GM12878 (cell line): ENCODE measurements at regions not wholly inside any gene's neighbourhood (a gene's known extent, or its start where the extent isn't known, plus 50 kb on each side); places are given as distances from the start of the nearest gene placed in this dataset.

ENCODE experiments used
- ATAC-seq: fragments of 200-7000 bp; cut with Tn5 transposase; 3 replicates; pipeline ENCODE4 v1.9.1; 2020; ENCODE audit warnings: mild to moderate bottlenecking, moderate library complexity
- BruUV-seq: library from RNA; stranded (reverse); fragments of 400-500 nt; replicated peaks from 2 replicates; lab custom pipeline; 2021; lab: Mats Ljungman, UMichigan
- CTCF ChIA-PET: fragments of 300-600 bp; sonication (Branson Sonifier 250); formaldehyde crosslinking; extraction: SDS; loops from one replicate; lab custom pipeline; 2021; ENCODE audit warnings: inconsistent platforms; lab: Yijun Ruan, JAX
- POLR2A ChIA-PET: fragments of 350-600 bp; formaldehyde crosslinking; extraction: SDS; loops from one replicate; lab custom pipeline; 2021; ENCODE audit warnings: inconsistent platforms; lab: Charles Lee
- RAD21 ChIA-PET: fragments of 300-600 bp; sonication (Branson Sonifier 250); formaldehyde crosslinking; loops from one replicate; lab custom pipeline; 2023; ENCODE audit warnings: antibody characterized with exemption; ENCODE audit not compliant: unreplicated experiment; lab: Charles Lee
- SMC1A ChIA-PET: fragments of 300-600 bp; sonication (Branson Sonifier 250); formaldehyde crosslinking; loops from one replicate; lab custom pipeline; 2023; ENCODE audit not compliant: unreplicated experiment, uncharacterized antibody; lab: Charles Lee
- DNase-seq: peaks from one replicate; pipeline ENCODE4 v3.0.0-alpha.2; 2011; ENCODE audit warnings: low read depth, low spot score
- FAIRE-seq: peaks from 3 replicates; lab custom pipeline; 2011; peaks lifted over from hg19 to GRCh38; lab: Jason Lieb, UNC
- H2AFZ ChIP-seq: 2 replicates; pipeline ENCODE4 v1.6.0; 2011; ENCODE audit warnings: low read depth, low read length, control low read depth; ENCODE audit not compliant: control insufficient read depth
- H3K27ac ChIP-seq: 2 replicates; pipeline ENCODE4 v1.5.1; 2011; ENCODE audit warnings: control low read depth; ENCODE audit not compliant: control insufficient read depth, insufficient read depth
- H3K27me3 ChIP-seq, 2 experiments: replicated peaks in 1 of 2; 2 replicates each; pipeline versions ENCODE4 v1.6.0 to v1.6.1; 2011; ENCODE audit warnings: low read length in 1 of 2; ENCODE audit not compliant: control insufficient read depth in 2 of 2, insufficient read depth in 2 of 2
- H3K36me3 ChIP-seq, 2 experiments: 2 replicates each; pipeline ENCODE4 v1.5.1; 2011; ENCODE audit warnings: low read length in 1 of 2; ENCODE audit not compliant: control insufficient read depth in 2 of 2, insufficient read depth in 2 of 2
- H3K4me1 ChIP-seq: 2 replicates; pipeline ENCODE4 v1.6.1; 2011; ENCODE audit warnings: mild to moderate bottlenecking, low read length, moderate library complexity, mixed read lengths; ENCODE audit not compliant: control insufficient read depth, insufficient read depth
- H3K4me2 ChIP-seq: 2 replicates; pipeline ENCODE4 v1.6.0; 2011; ENCODE audit warnings: control low read depth; ENCODE audit not compliant: control insufficient read depth, insufficient read depth
- H3K4me3 ChIP-seq: fragments of 200-600 bp; sonication (generic); 2 replicates; pipeline ENCODE4 v1.5.1; 2016
- H3K79me2 ChIP-seq: 2 replicates; pipeline ENCODE4 v1.6.0; 2011; ENCODE audit warnings: low read length; ENCODE audit not compliant: control insufficient read depth, insufficient read depth
- H3K9ac ChIP-seq: 2 replicates; pipeline ENCODE4 v1.8.0; 2011; ENCODE audit warnings: low read length, control low read depth, mixed read lengths; ENCODE audit not compliant: control insufficient read depth, insufficient read depth
- H3K9me3 ChIP-seq: replicated peaks from 3 replicates; pipeline ENCODE4 v1.5.1; 2011; ENCODE audit warnings: mild to moderate bottlenecking, low read length; ENCODE audit not compliant: control insufficient read depth, insufficient read depth
- H4K20me1 ChIP-seq: 2 replicates; pipeline ENCODE4 v1.6.0; 2011; ENCODE audit not compliant: control insufficient read depth, insufficient read depth
- KLF5 ChIP-seq: fragments of 450-650 bp; IDR thresholded peaks from 2 replicates; pipeline ENCODE4 v1.6.1; 2014; ENCODE audit warnings: mild to moderate bottlenecking; ENCODE audit not compliant: partially characterized antibody
- POLR2AphosphoS2 ChIP-seq: IDR thresholded peaks from 2 replicates; pipeline ENCODE4 v1.6.1; 2011; ENCODE audit warnings: low read depth, mild to moderate bottlenecking, low read length, improper control_type of control experiment, moderate library complexity
- STAT1 ChIP-seq: fragments of 450-650 bp; conservative IDR thresholded peaks from 2 replicates; pipeline ENCODE4 v1.6.1; 2014; ENCODE audit warnings: antibody characterized with exemption, mild to moderate bottlenecking
- WGBS: methylation state at CpG from one replicate; pipeline ENCODE4 v1.1.6; 2016; ENCODE audit warnings: low lambda C conversion rate; ENCODE audit not compliant: insufficient replicate concordance, insufficient coverage; ENCODE audit errors: missing lambda C conversion rate; 5-methylcytosine and 5-hydroxymethylcytosine counted together
- in situ Hi-C: fragments of 300-500 bp; cut with MboI; formaldehyde crosslinking; loops from 9 replicates; pipeline ENCODE4 v1.14.3; 2018; ENCODE audit warnings: mixed read lengths
- intact Hi-C: fragments of 100-400 bp; cut with micrococcal nuclease; formaldehyde crosslinking; loops from one replicate; pipeline ENCODE4 v1.14.2; 2022; ENCODE audit not compliant: unreplicated experiment
- TF ChIP-seq, protein P1 (sequence below), 3 experiments: IDR thresholded peaks in 2 of 3; conservative IDR thresholded peaks in 1 of 3; 2 replicates each; pipeline ENCODE4 v1.5.1; 2011; ENCODE audit warnings: low read depth in 3 of 3, low read length in 3 of 3, mild to moderate bottlenecking in 3 of 3, control low read depth in 2 of 3, moderate library complexity in 2 of 3, inconsistent platforms in 1 of 3, mixed read lengths in 1 of 3; ENCODE audit not compliant: control insufficient read depth in 2 of 3, insufficient read depth in 1 of 3; ENCODE audit errors: extremely low read depth in 1 of 3
- TF ChIP-seq, protein P2 (sequence below): fragments of 450-650 bp; IDR thresholded peaks from 2 replicates; pipeline ENCODE4 v1.6.1; 2017; ENCODE audit warnings: mild to moderate bottlenecking, low read depth, inconsistent platforms; ENCODE audit not compliant: poor library complexity, severe bottlenecking

DNA sequence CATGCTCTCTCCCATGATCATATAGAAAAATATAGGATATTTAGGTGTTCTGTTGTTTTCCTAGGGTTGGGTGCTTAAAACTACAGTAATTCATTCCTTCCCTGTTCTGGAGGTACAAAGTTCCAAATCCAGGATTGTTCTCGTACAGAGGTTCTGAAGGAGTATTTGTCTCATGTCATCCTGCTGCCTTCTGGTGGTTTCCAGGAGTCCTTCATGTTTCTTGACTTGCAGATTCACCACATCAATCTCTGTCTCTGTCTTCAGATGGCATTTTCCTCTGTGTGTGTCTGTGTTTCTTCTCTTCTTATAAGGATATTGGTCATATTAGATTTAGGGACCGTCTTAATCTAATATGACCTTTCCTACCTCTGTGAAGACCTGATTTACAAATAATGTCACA lies 397.9 kb downstream of the NYAP2 start:
- intact Hi-C loops (no loop called here), in situ Hi-C loops (no loop called here)
- no peaks in the 10 kb centered on the region for H3K79me2 ChIP-seq
- BruUV-seq: no TSS peak
- no peak overlapping the region for H3K4me2 ChIP-seq
- H3K4me3 ChIP-seq: no peak overlapping the region
- no peak overlapping the region for H3K9ac ChIP-seq
- no peaks in the 10 kb centered on the region for H3K4me1 ChIP-seq
- DNase-seq (no peak), FAIRE-seq (no peak), ATAC-seq (no peak)
- no peaks in the 10 kb centered on the region for H3K9me3 ChIP-seq
- ChIA-PET RAD21 (no interaction called here), SMC1A (no interaction called here), CTCF (interaction anchor here (0.7 kb wide), 1 partner anchor 840 kb away, joined by 3 read pairs; no protein-coding TSS in a partner anchor), POLR2A (no interaction called here)
- WGBS: 0% methylated on average over 2 of the region's 2 CpGs
- no peaks in the 10 kb centered on the region for H4K20me1 ChIP-seq
- TF ChIP-seq, protein P1, sequence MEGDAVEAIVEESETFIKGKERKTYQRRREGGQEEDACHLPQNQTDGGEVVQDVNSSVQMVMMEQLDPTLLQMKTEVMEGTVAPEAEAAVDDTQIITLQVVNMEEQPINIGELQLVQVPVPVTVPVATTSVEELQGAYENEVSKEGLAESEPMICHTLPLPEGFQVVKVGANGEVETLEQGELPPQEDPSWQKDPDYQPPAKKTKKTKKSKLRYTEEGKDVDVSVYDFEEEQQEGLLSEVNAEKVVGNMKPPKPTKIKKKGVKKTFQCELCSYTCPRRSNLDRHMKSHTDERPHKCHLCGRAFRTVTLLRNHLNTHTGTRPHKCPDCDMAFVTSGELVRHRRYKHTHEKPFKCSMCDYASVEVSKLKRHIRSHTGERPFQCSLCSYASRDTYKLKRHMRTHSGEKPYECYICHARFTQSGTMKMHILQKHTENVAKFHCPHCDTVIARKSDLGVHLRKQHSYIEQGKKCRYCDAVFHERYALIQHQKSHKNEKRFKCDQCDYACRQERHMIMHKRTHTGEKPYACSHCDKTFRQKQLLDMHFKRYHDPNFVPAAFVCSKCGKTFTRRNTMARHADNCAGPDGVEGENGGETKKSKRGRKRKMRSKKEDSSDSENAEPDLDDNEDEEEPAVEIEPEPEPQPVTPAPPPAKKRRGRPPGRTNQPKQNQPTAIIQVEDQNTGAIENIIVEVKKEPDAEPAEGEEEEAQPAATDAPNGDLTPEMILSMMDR (IDR thresholded peaks at IDR 0.05 in 2 of 3, conservative IDR thresholded peaks at IDR 0.05 in 1 of 3; ENCODE audit: control insufficient read depth in 2 of 3, extremely low read depth in 1 of 3, insufficient read depth in 1 of 3, low read depth in 3 of 3, low read length in 3 of 3): peak in 1 of 3 experiments; percentile 13; a peak in 1 of 6 replicates
- TF ChIP-seq, protein P2, sequence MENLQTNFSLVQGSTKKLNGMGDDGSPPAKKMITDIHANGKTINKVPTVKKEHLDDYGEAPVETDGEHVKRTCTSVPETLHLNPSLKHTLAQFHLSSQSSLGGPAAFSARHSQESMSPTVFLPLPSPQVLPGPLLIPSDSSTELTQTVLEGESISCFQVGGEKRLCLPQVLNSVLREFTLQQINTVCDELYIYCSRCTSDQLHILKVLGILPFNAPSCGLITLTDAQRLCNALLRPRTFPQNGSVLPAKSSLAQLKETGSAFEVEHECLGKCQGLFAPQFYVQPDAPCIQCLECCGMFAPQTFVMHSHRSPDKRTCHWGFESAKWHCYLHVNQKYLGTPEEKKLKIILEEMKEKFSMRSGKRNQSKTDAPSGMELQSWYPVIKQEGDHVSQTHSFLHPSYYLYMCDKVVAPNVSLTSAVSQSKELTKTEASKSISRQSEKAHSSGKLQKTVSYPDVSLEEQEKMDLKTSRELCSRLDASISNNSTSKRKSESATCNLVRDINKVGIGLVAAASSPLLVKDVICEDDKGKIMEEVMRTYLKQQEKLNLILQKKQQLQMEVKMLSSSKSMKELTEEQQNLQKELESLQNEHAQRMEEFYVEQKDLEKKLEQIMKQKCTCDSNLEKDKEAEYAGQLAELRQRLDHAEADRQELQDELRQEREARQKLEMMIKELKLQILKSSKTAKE: no peak
- no peak for TF ChIP-seq STAT1
- TF ChIP-seq POLR2AphosphoS2: no peak
- no peak for TF ChIP-seq KLF5
- H3K27ac ChIP-seq: no peak overlapping the region
- H3K36me3 ChIP-seq: no peaks in the 10 kb centered on the region
- no peaks in the 10 kb centered on the region for H3K27me3 ChIP-seq
- H2AFZ ChIP-seq: no peak overlapping the region
